ENCODE measurements at regions not wholly inside any gene's neighbourhood (a gene's known extent, or its start where the extent isn't known, plus 50 kb on each side); places are given as distances from the start of the nearest gene placed in this dataset.
A peak's percentile ranks its signal among the peaks of the same experiment; 100 is the strongest.

- DNase-seq: no peak
These were observed 98.8 kb upstream of the KLHL29 start for GRCh38 chr2:23286031-23286757.

GRCh38 chr2:23286758-23287704, 97.9 kb upstream of the KLHL29 start:
- peak; percentile 93 for DNase-seq

- no peak for DNase-seq
These were observed 95.3 kb upstream of the KLHL29 start for GRCh38 chr2:23289671-23290070.

GRCh38 chr2:23291239-23291638, 93.7 kb upstream of the KLHL29 start:
- DNase-seq: peak; percentile 43

GRCh38 chr2:23292024-23292423, 93.0 kb upstream of the KLHL29 start:
- no peak for DNase-seq

- DNase-seq: peak; percentile 39
These were observed 91.9 kb upstream of the KLHL29 start for GRCh38 chr2:23293063-23293462.

- DNase-seq: peak; percentile 37
These were observed 91.2 kb upstream of the KLHL29 start for GRCh38 chr2:23293731-23294130.

- no peak for DNase-seq
These were observed 90.7 kb upstream of the KLHL29 start for GRCh38 chr2:23294238-23294637.

GRCh38 chr2:23296691-23297090, 88.3 kb upstream of the KLHL29 start:
- DNase-seq: no peak

GRCh38 chr2:23297112-23297511, 87.9 kb upstream of the KLHL29 start:
- no peak for DNase-seq

GRCh38 chr2:23298551-23298950, 86.4 kb upstream of the KLHL29 start:
- DNase-seq: no peak

GRCh38 chr2:23299476-23300195, 85.3 kb upstream of the KLHL29 start:
- no peak for DNase-seq

GRCh38 chr2:23301136-23301535, 83.8 kb upstream of the KLHL29 start:
- peak; percentile 69 for DNase-seq

- DNase-seq: no peak
These were observed 82.4 kb upstream of the KLHL29 start for GRCh38 chr2:23302591-23302990.

GRCh38 chr2:23306401-23306800, 78.6 kb upstream of the KLHL29 start:
- DNase-seq: no peak

GRCh38 chr2:23311186-23311585, 73.8 kb upstream of the KLHL29 start:
- DNase-seq: no peak

GRCh38 chr2:23312996-23313606, 71.9 kb upstream of the KLHL29 start:
- DNase-seq: peak; percentile 8

- DNase-seq: no peak
These were observed 70.3 kb upstream of the KLHL29 start for GRCh38 chr2:23314687-23315086.

- no peak for DNase-seq
These were observed 64.9 kb upstream of the KLHL29 start for GRCh38 chr2:23320058-23320457.

GRCh38 chr2:23321751-23322150, 63.2 kb upstream of the KLHL29 start:
- DNase-seq: no peak

- no peak for DNase-seq
These were observed 62.3 kb upstream of the KLHL29 start for GRCh38 chr2:23322567-23323197.
